ENCODE measurements at regions not wholly inside any gene's neighbourhood (a gene's known extent, or its start where the extent isn't known, plus 50 kb on each side); places are given as distances from the start of the nearest gene placed in this dataset.

- CTCF ChIA-PET, result no interaction called here
Observed at GRCh38 chrX:69079268-69079667, 86.0 kb downstream of the PJA1 start.

DNA sequence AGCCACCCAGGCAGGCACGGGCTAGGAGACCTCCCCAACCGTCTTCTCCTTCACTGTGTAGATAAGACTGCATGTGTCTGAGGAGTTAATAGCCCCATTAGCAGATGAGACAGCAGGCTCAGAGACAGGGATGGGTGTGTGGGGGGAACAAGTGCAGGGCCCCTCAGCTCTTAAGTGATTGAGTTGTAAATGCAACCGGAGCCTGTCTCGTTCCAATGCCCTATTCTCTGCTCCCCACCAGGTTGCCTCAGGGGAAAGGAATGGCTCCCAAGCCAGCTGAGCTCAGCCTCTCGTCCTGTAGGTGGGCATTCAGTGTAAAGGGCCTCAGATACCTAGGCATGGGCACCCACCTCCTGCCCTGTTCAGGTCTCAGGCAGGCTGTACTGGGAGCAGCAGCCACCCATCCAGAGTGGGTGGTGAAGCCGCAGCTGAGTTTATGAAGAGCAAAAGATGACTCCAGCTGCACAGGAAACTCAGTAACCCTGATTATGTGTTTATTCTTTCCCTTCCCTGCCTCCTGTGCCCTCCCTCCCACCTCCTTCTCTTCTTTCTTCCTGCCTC, 87.3 kb downstream of the PJA1 start:
- DNase-seq, result no peak
- Mint-ChIP-seq H3K36me3 (ENCODE audit: low read depth) (no peaks in the 10 kb centered on the region), H3K4me3 (no peak overlapping the region), H3K27me3 (no peaks in the 10 kb centered on the region), H3K9me3 (no peaks in the 10 kb centered on the region), H3K4me1 (no peaks in the 10 kb centered on the region), H3K27ac (no peak overlapping the region)
- ChIA-PET CTCF (no interaction called here), POLR2A (no interaction called here)
- intact Hi-C loops (cut with micrococcal nuclease), result no loop called here
- no peak for ATAC-seq (ENCODE audit: low read depth)
- no peak for TF ChIP-seq CTCF (IDR thresholded peaks at IDR 0.05)

More at GRCh38 chrX:69079268-69079667, 86.0 kb downstream of the PJA1 start:
- Mint-ChIP-seq H3K4me1 (no peaks in the 10 kb centered on the region), H3K4me3 (no peak overlapping the region), H3K27ac (no peak overlapping the region), H3K27me3 (no peaks in the 10 kb centered on the region), H3K9me3 (no peaks in the 10 kb centered on the region), H3K36me3 (ENCODE audit: low read depth) (no peaks in the 10 kb centered on the region)
- POLR2A ChIA-PET, result no interaction called here
- DNase-seq, result no peak
- no peak for TF ChIP-seq CTCF (IDR thresholded peaks at IDR 0.05)
- intact Hi-C loops (cut with micrococcal nuclease), result no loop called here
- no peak for ATAC-seq (ENCODE audit: low read depth)

GRCh38 chrX:69076088-69076487, 89.2 kb downstream of the PJA1 start:
- POLR2A ChIA-PET, result no interaction called here
- no peak for TF ChIP-seq CTCF (IDR thresholded peaks at IDR 0.05)
- Mint-ChIP-seq H3K4me1 (no peaks in the 10 kb centered on the region), H3K36me3 (ENCODE audit: low read depth) (no peaks in the 10 kb centered on the region), H3K4me3 (no peak overlapping the region), H3K9me3 (no peaks in the 10 kb centered on the region), H3K27ac (no peak overlapping the region), H3K27me3 (no peaks in the 10 kb centered on the region)
- intact Hi-C loops (cut with micrococcal nuclease), result no loop called here
- CTCF ChIA-PET, result no interaction called here
- ATAC-seq (ENCODE audit: low read depth), result no peak
- no peak for DNase-seq

- Mint-ChIP-seq H3K27ac (no peak overlapping the region), H3K9me3 (no peaks in the 10 kb centered on the region), H3K4me3 (no peak overlapping the region), H3K27me3 (no peaks in the 10 kb centered on the region), H3K36me3 (ENCODE audit: low read depth) (no peaks in the 10 kb centered on the region), H3K4me1 (no peaks in the 10 kb centered on the region)
- intact Hi-C loops (cut with micrococcal nuclease), result no loop called here
- no peak for TF ChIP-seq CTCF (IDR thresholded peaks at IDR 0.05)
- POLR2A ChIA-PET, result no interaction called here
- CTCF ChIA-PET, result no interaction called here
- no peak for DNase-seq
- no peak for ATAC-seq (ENCODE audit: low read depth)
Observed at GRCh38 chrX:69074726-69075125, 90.5 kb downstream of the PJA1 start.

DNA sequence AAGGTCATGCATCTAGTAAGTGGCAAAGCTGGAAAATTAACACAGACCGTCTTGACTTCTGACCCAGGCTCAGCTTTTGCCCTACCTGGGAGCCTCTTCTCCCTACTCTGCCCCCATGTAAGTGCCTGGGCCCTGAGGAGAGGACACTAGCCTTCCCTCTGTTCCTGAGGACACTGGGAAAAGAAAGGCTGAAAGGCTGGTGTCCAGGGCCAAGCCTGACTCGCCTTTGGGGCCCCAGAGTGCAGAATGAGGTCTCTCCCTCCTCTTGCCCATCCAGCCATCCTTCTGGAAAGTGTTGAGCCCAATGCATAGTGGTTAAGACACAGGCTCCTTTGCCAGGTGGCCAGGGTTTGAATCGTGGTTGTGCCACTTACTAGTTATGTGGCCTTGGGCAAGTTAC, 91.5 kb downstream of the PJA1 start:
- no peak overlapping the region for H3K27ac Mint-ChIP-seq
- H3K27me3 Mint-ChIP-seq, result no peaks in the 10 kb centered on the region
- H3K9me3 Mint-ChIP-seq, result no peaks in the 10 kb centered on the region
- H3K4me3 Mint-ChIP-seq, result no peak overlapping the region
- no peaks in the 10 kb centered on the region for H3K36me3 Mint-ChIP-seq (ENCODE audit: low read depth)
- ChIA-PET POLR2A (no interaction called here), CTCF (no interaction called here)
- no peak for ATAC-seq (ENCODE audit: low read depth)
- intact Hi-C loops (cut with micrococcal nuclease), result no loop called here
- no peak for DNase-seq
- TF ChIP-seq CTCF (IDR thresholded peaks at IDR 0.05), result no peak
- H3K4me1 Mint-ChIP-seq, result no peaks in the 10 kb centered on the region

Data from activated B cell treated with CpG ODN at 0.5 μM for 24 hours (primary cell).